Keratinocyte (primary cell): ENCODE measurements at regions not wholly inside any gene's neighbourhood (a gene's known extent, or its start where the extent isn't known, plus 50 kb on each side); places are given as distances from the start of the nearest gene placed in this dataset.

Experiments used
- DNase-seq: peaks from one replicate; pipeline ENCODE4 v3.0.0-alpha.2; 2011; ENCODE audit warnings: low read depth, missing footprints, low spot score
- FAIRE-seq: peaks from 2 replicates; lab custom pipeline; 2011; peaks lifted over from hg19 to GRCh38; lab: Jason Lieb, UNC
- H2AFZ ChIP-seq: 2 replicates; pipeline ENCODE4 v1.6.0; 2012; ENCODE audit warnings: low read length, control low read depth, inconsistent platforms; ENCODE audit not compliant: control insufficient read depth
- H3K27ac ChIP-seq: 2 replicates; pipeline ENCODE4 v1.5.1; 2011; ENCODE audit warnings: low read length; ENCODE audit not compliant: control insufficient read depth, insufficient read depth
- H3K27me3 ChIP-seq: 3 replicates; pipeline ENCODE4 v1.6.0; 2011; ENCODE audit warnings: low read length; ENCODE audit not compliant: control insufficient read depth, insufficient read depth; ENCODE audit errors: extremely low read depth
- H3K36me3 ChIP-seq, 2 experiments: 2 replicates in 1 of 2; 3 replicates in 1 of 2; pipeline ENCODE4 v1.5.1; 2011; ENCODE audit warnings: low read length in 2 of 2, mild to moderate bottlenecking in 1 of 2; ENCODE audit not compliant: control insufficient read depth in 2 of 2, insufficient read depth in 2 of 2; ENCODE audit errors: extremely low read depth in 1 of 2
- H3K4me1 ChIP-seq: 3 replicates; pipeline ENCODE4 v1.5.1; 2011; ENCODE audit warnings: low read length; ENCODE audit not compliant: control insufficient read depth, insufficient read depth; ENCODE audit errors: extremely low read depth
- H3K4me2 ChIP-seq: 3 replicates; pipeline ENCODE4 v1.6.0; 2011; ENCODE audit warnings: low read depth, low read length; ENCODE audit not compliant: control insufficient read depth, insufficient read depth; ENCODE audit errors: extremely low read depth
- H3K4me3 ChIP-seq, 3 experiments: fragments of 200-600 bp in 1 of 3; sonication (generic) in 1 of 3; 2 replicates in 2 of 3; 3 replicates in 1 of 3; pipeline ENCODE4 v1.5.1; 2011 to 2016; ENCODE audit warnings: low read length in 3 of 3, mild to moderate bottlenecking in 3 of 3, control low read depth in 2 of 3, inconsistent platforms in 1 of 3, low read depth in 1 of 3, mixed read lengths in 1 of 3, mixed run types in 1 of 3, moderate library complexity in 1 of 3; ENCODE audit not compliant: control insufficient read depth in 2 of 3, insufficient read depth in 2 of 3; ENCODE audit errors: extremely low read depth in 1 of 3
- H3K79me2 ChIP-seq: 2 replicates; pipeline ENCODE4 v1.6.0; 2012; ENCODE audit warnings: low read length; ENCODE audit not compliant: control insufficient read depth, insufficient read depth
- H3K9ac ChIP-seq: 3 replicates; pipeline ENCODE4 v1.6.0; 2011; ENCODE audit warnings: low read length; ENCODE audit not compliant: control insufficient read depth, insufficient read depth; ENCODE audit errors: extremely low read depth
- H3K9me1 ChIP-seq: 3 replicates; pipeline ENCODE4 v1.6.0; 2011; ENCODE audit warnings: low read length; ENCODE audit not compliant: control insufficient read depth, insufficient read depth; ENCODE audit errors: extremely low read depth
- H3K9me3 ChIP-seq: 2 replicates; pipeline ENCODE4 v1.5.1; 2012; ENCODE audit warnings: low read depth, low read length; ENCODE audit not compliant: control insufficient read depth
- H4K20me1 ChIP-seq: 3 replicates; pipeline ENCODE4 v1.6.0; 2011; ENCODE audit warnings: low read length; ENCODE audit not compliant: control insufficient read depth, insufficient read depth; ENCODE audit errors: extremely low read depth
- EZH2 ChIP-seq: IDR thresholded peaks from one replicate; pipeline ENCODE4 v1.6.1; 2012; ENCODE audit warnings: inconsistent platforms, mild to moderate bottlenecking, low read length, moderate library complexity
- dilution Hi-C: fragments of 300-500 bp; cut with MboI; formaldehyde crosslinking; loops from one replicate; pipeline ENCODE4 v1.7.0; 2020; ENCODE audit warnings: low sequenced_read_pairs; ENCODE audit not compliant: extremely low pct_ligation_motif_present
- TF ChIP-seq, protein P1 (sequence below), 3 experiments: IDR thresholded peaks in 1 of 3; conservative IDR thresholded peaks in 1 of 3; optimal IDR thresholded peaks in 1 of 3; 2 replicates in 2 of 3; 3 replicates in 1 of 3; pipeline versions ENCODE3 to v1.5.1; 2011; ENCODE audit warnings: low read length in 3 of 3, mild to moderate bottlenecking in 3 of 3, moderate library complexity in 2 of 3, control low read depth in 1 of 3, inconsistent platforms in 1 of 3; ENCODE audit not compliant: insufficient read depth in 2 of 3; ENCODE audit errors: extremely low read depth in 1 of 3

GRCh38 chr15:72915843-72916242 lies 132.3 kb upstream of the ADPGK start:
- DNase-seq (no peak), FAIRE-seq (no peak)
- Histone ChIP-seq H4K20me1 (no peaks in the 10 kb centered on the region), H2AFZ (no peak overlapping the region), H3K9me3 (no peaks in the 10 kb centered on the region), H3K27ac (no peak overlapping the region), H3K4me1 (no peaks in the 10 kb centered on the region), H3K27me3 (no peaks in the 10 kb centered on the region), H3K9me1 (no peaks in the 10 kb centered on the region), H3K4me3 (no peak overlapping the region), H3K4me2 (no peak overlapping the region), H3K79me2 (no peaks in the 10 kb centered on the region), H3K9ac (no peak overlapping the region), H3K36me3 (no peaks in the 10 kb centered on the region)
- no peak for TF ChIP-seq EZH2
- TF ChIP-seq, protein P1, sequence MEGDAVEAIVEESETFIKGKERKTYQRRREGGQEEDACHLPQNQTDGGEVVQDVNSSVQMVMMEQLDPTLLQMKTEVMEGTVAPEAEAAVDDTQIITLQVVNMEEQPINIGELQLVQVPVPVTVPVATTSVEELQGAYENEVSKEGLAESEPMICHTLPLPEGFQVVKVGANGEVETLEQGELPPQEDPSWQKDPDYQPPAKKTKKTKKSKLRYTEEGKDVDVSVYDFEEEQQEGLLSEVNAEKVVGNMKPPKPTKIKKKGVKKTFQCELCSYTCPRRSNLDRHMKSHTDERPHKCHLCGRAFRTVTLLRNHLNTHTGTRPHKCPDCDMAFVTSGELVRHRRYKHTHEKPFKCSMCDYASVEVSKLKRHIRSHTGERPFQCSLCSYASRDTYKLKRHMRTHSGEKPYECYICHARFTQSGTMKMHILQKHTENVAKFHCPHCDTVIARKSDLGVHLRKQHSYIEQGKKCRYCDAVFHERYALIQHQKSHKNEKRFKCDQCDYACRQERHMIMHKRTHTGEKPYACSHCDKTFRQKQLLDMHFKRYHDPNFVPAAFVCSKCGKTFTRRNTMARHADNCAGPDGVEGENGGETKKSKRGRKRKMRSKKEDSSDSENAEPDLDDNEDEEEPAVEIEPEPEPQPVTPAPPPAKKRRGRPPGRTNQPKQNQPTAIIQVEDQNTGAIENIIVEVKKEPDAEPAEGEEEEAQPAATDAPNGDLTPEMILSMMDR (optimal IDR thresholded peaks at IDR 0.05 in 1 of 3, IDR thresholded peaks at IDR 0.05 in 1 of 3, conservative IDR thresholded peaks at IDR 0.05 in 1 of 3; ENCODE audit: extremely low read depth in 1 of 3, insufficient read depth in 2 of 3, low read length in 3 of 3): no peak
- dilution Hi-C loops: no loop called here

DNA sequence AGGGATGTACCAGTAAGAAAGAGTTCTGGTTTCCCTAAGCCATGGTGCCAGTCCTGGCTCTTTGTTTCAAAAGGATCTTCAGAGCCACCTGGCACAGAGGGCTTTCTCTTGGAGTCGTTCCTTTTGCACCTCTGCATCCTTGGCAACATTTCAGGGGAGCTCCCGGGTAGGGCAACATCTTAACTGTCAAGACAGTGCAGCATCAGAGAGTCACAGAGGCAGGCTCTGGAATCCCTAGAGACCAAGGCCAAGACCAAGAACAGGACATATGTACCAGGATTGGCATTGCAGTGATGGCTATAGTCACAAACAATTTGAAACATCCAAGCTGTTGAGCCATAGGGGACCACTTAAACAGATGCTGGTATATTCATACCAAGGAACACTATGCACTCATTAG lies 129.4 kb upstream of the ADPGK start:
- no peak overlapping the region for H3K4me2 ChIP-seq
- H3K79me2 ChIP-seq: no peaks in the 10 kb centered on the region
- H3K36me3 ChIP-seq: no peaks in the 10 kb centered on the region
- H3K9me3 ChIP-seq: no peaks in the 10 kb centered on the region
- H3K27me3 ChIP-seq: no peaks in the 10 kb centered on the region
- no peaks in the 10 kb centered on the region for H3K4me1 ChIP-seq
- no peaks in the 10 kb centered on the region for H4K20me1 ChIP-seq
- H3K27ac ChIP-seq: no peak overlapping the region
- FAIRE-seq (no peak), DNase-seq (no peak)
- TF ChIP-seq, protein P1 (optimal IDR thresholded peaks at IDR 0.05 in 1 of 3, IDR thresholded peaks at IDR 0.05 in 1 of 3, conservative IDR thresholded peaks at IDR 0.05 in 1 of 3; ENCODE audit: extremely low read depth in 1 of 3, insufficient read depth in 2 of 3, low read length in 3 of 3): no peak
- TF ChIP-seq EZH2: no peak
- H3K9me1 ChIP-seq: no peaks in the 10 kb centered on the region
- H2AFZ ChIP-seq: no peak overlapping the region
- H3K4me3 ChIP-seq: no peak overlapping the region
- H3K9ac ChIP-seq: no peak overlapping the region
- dilution Hi-C loops: no loop called here
